ENCODE measurements at regions not wholly inside any gene's neighbourhood (a gene's known extent, or its start where the extent isn't known, plus 50 kb on each side); places are given as distances from the start of the nearest gene placed in this dataset.

- no peak for TF ChIP-seq POLR2A (IDR thresholded peaks at IDR 0.05; ENCODE audit: low read depth)
- TF ChIP-seq EP300 (IDR thresholded peaks at IDR 0.05), result no peak
- TF ChIP-seq POLR2AphosphoS5 (IDR thresholded peaks at IDR 0.05), result no peak
- TF ChIP-seq, protein P1, sequence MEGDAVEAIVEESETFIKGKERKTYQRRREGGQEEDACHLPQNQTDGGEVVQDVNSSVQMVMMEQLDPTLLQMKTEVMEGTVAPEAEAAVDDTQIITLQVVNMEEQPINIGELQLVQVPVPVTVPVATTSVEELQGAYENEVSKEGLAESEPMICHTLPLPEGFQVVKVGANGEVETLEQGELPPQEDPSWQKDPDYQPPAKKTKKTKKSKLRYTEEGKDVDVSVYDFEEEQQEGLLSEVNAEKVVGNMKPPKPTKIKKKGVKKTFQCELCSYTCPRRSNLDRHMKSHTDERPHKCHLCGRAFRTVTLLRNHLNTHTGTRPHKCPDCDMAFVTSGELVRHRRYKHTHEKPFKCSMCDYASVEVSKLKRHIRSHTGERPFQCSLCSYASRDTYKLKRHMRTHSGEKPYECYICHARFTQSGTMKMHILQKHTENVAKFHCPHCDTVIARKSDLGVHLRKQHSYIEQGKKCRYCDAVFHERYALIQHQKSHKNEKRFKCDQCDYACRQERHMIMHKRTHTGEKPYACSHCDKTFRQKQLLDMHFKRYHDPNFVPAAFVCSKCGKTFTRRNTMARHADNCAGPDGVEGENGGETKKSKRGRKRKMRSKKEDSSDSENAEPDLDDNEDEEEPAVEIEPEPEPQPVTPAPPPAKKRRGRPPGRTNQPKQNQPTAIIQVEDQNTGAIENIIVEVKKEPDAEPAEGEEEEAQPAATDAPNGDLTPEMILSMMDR (IDR thresholded peaks at IDR 0.05), result no peak
- intact Hi-C loops (cut with DNase I), result no loop called here
- H3K9me3 ChIP-seq, result no peaks in the 10 kb centered on the region
- H3K4me3 ChIP-seq, result no peak overlapping the region
- no peak for DNase-seq (ENCODE audit: extremely low spot score)
- H3K4me1 ChIP-seq, result peaks cover 0 to under 1% (median 0%) of the 10 kb centered on the region in 4 donors
- no peak overlapping the region for H3K27ac ChIP-seq (replicated peaks in 1 of 4)
- WGBS, result 95% methylated on average over 2 of the region's 2 CpGs
- H3K27me3 ChIP-seq, result no peaks in the 10 kb centered on the region
- H3K36me3 ChIP-seq, result no peaks in the 10 kb centered on the region
Observed at GRCh38 chr13:106145997-106146864, 389.2 kb downstream of the EFNB2 start.

GRCh38 chr13:106145070-106145469 is 390.4 kb downstream of the EFNB2 start:
- H3K27ac ChIP-seq (replicated peaks in 1 of 4), result no peak overlapping the region
- WGBS, result 100% methylated on average over 1 of the region's 1 CpG
- H3K9me3 ChIP-seq, result no peaks in the 10 kb centered on the region
- DNase-seq (ENCODE audit: extremely low spot score), result no peak
- H3K27me3 ChIP-seq, result no peaks in the 10 kb centered on the region
- TF ChIP-seq, protein P1 (IDR thresholded peaks at IDR 0.05), result no peak
- no peak for TF ChIP-seq EP300 (IDR thresholded peaks at IDR 0.05)
- no peak for TF ChIP-seq POLR2AphosphoS5 (IDR thresholded peaks at IDR 0.05)
- TF ChIP-seq POLR2A (IDR thresholded peaks at IDR 0.05; ENCODE audit: low read depth), result no peak
- no peaks in the 10 kb centered on the region for H3K36me3 ChIP-seq
- no peaks in the 10 kb centered on the region for H3K4me1 ChIP-seq
- H3K4me3 ChIP-seq, result no peak overlapping the region
- intact Hi-C loops (cut with DNase I), result no loop called here

DNA sequence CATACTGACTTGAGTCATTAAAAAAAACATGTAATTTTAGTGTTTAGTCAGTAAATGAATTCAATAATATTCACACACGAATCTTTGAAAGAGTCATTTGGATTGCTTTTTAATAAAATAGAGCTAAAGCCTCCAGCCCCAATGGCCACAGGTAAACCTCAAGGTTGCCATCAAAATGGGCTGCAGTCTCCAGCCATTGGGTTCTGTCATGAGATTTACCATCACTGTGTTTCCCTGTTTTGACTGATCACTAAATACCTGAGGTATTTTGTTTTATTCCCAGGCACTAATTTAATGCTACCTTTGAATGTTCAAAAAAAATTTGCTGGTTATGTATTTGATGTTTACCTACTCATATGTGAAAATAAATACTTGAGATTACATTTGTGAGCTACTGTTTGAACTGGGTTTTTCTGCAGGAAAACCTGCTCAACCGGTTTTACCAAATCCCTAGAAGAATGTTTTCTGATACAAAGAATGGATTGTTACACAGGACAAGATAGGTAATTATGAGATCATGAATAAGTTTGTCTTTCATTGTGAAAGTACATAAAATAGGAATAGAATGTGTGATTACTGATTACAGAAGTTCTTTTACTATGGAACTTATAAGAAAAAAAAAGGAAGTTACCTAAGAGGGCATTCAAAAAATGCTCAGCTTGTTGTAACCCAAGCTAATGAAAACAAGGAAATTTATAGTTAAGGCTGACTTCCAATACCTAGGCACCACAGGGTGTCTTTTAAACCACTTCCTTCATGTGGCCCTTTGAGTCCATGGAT is 391.3 kb downstream of the EFNB2 start:
- intact Hi-C loops (cut with DNase I), result no loop called here
- DNase-seq (ENCODE audit: extremely low spot score), result no peak
- 81% methylated on average over 2 of the region's 2 CpGs for WGBS
- TF ChIP-seq, protein P1 (IDR thresholded peaks at IDR 0.05), result no peak
- no peak for TF ChIP-seq POLR2AphosphoS5 (IDR thresholded peaks at IDR 0.05)
- no peak for TF ChIP-seq EP300 (IDR thresholded peaks at IDR 0.05)
- TF ChIP-seq POLR2A (IDR thresholded peaks at IDR 0.05; ENCODE audit: low read depth), result no peak
- Histone ChIP-seq H3K4me1 (no peaks in the 10 kb centered on the region), H3K36me3 (no peaks in the 10 kb centered on the region), H3K27ac (replicated peaks in 1 of 4) (no peak overlapping the region), H3K27me3 (no peaks in the 10 kb centered on the region), H3K4me3 (no peak overlapping the region), H3K9me3 (no peaks in the 10 kb centered on the region)

- Histone ChIP-seq H3K36me3 (no peaks in the 10 kb centered on the region), H3K27me3 (no peaks in the 10 kb centered on the region), H3K4me1 (no peaks in the 10 kb centered on the region), H3K9me3 (no peaks in the 10 kb centered on the region), H3K27ac (replicated peaks in 1 of 4) (no peak overlapping the region), H3K4me3 (no peak overlapping the region)
- TF ChIP-seq POLR2A (IDR thresholded peaks at IDR 0.05; ENCODE audit: low read depth), result no peak
- no peak for TF ChIP-seq POLR2AphosphoS5 (IDR thresholded peaks at IDR 0.05)
- TF ChIP-seq EP300 (IDR thresholded peaks at IDR 0.05), result no peak
- TF ChIP-seq, protein P1 (IDR thresholded peaks at IDR 0.05), result no peak
- intact Hi-C loops (cut with DNase I), result no loop called here
- no peak for DNase-seq (ENCODE audit: extremely low spot score)
- WGBS, result 35% methylated on average over 2 of the region's 2 CpGs
Observed at GRCh38 chr13:106143392-106143791, 392.1 kb downstream of the EFNB2 start.

Data from esophagus muscularis mucosa (tissue), 4 donors.